ENCODE measurements at regions not wholly inside any gene's neighbourhood (a gene's known extent, or its start where the extent isn't known, plus 50 kb on each side); places are given as distances from the start of the nearest gene placed in this dataset.

GRCh38 chr10:29776246-29776645 is 141.5 kb upstream of the SVIL start:
- H3K79me2 ChIP-seq (ENCODE audit: insufficient read depth, low read length): no peaks in the 10 kb centered on the region
- no peak overlapping the region for H3K9ac ChIP-seq (ENCODE audit: low read depth, low read length)
- H4K20me1 ChIP-seq (ENCODE audit: insufficient read depth, low read length): no peaks in the 10 kb centered on the region
- DNase-seq (no peak), ATAC-seq (ENCODE audit: insufficient read depth, low read depth) (no peak)
- no peaks in the 10 kb centered on the region for H3K9me3 ChIP-seq (ENCODE audit: insufficient read depth, low read length, severe bottlenecking)
- H3K4me2 ChIP-seq (ENCODE audit: insufficient read depth, low read length): no peak overlapping the region
- no peak overlapping the region for H3K27ac ChIP-seq (ENCODE audit: low read length)
- H3K4me3 ChIP-seq (ENCODE audit: low read depth in 1 of 2, low read length in 2 of 2): no peak overlapping the region
- no peak overlapping the region for H2AFZ ChIP-seq (ENCODE audit: low read depth, low read length)
- no peaks in the 10 kb centered on the region for H3K36me3 ChIP-seq (ENCODE audit: insufficient read depth, low read length)
- H3K27me3 ChIP-seq (ENCODE audit: insufficient read depth, low read length, poor library complexity): no peaks in the 10 kb centered on the region
- TF ChIP-seq CTCF (IDR thresholded peaks at IDR 0.05; ENCODE audit: borderline replicate concordance, extremely low read depth, low read length, poor library complexity, severe bottlenecking): no peak
- TF ChIP-seq EZH2 (IDR thresholded peaks at IDR 0.05; ENCODE audit: borderline replicate concordance, low read depth, low read length, severe bottlenecking): no peak
- H3K4me1 ChIP-seq (ENCODE audit: insufficient read depth, low read length): peaks cover 9% of the 10 kb centered on the region

GRCh38 chr10:29774475-29774874 is 139.7 kb upstream of the SVIL start:
- H4K20me1 ChIP-seq (ENCODE audit: insufficient read depth, low read length): no peaks in the 10 kb centered on the region
- H3K27me3 ChIP-seq (ENCODE audit: insufficient read depth, low read length, poor library complexity): no peaks in the 10 kb centered on the region
- H3K4me1 ChIP-seq (ENCODE audit: insufficient read depth, low read length): peaks cover 9% of the 10 kb centered on the region
- no peak overlapping the region for H3K9ac ChIP-seq (ENCODE audit: low read depth, low read length)
- H3K4me2 ChIP-seq (ENCODE audit: insufficient read depth, low read length): no peak overlapping the region
- H3K27ac ChIP-seq (ENCODE audit: low read length): no peak overlapping the region
- no peak for TF ChIP-seq CTCF (IDR thresholded peaks at IDR 0.05; ENCODE audit: borderline replicate concordance, extremely low read depth, low read length, poor library complexity, severe bottlenecking)
- TF ChIP-seq EZH2 (IDR thresholded peaks at IDR 0.05; ENCODE audit: borderline replicate concordance, low read depth, low read length, severe bottlenecking): no peak
- no peaks in the 10 kb centered on the region for H3K36me3 ChIP-seq (ENCODE audit: insufficient read depth, low read length)
- no peaks in the 10 kb centered on the region for H3K9me3 ChIP-seq (ENCODE audit: insufficient read depth, low read length, severe bottlenecking)
- no peak overlapping the region for H2AFZ ChIP-seq (ENCODE audit: low read depth, low read length)
- DNase-seq (no peak), ATAC-seq (ENCODE audit: insufficient read depth, low read depth) (no peak)
- H3K79me2 ChIP-seq (ENCODE audit: insufficient read depth, low read length): no peaks in the 10 kb centered on the region
- no peak overlapping the region for H3K4me3 ChIP-seq (ENCODE audit: low read depth in 1 of 2, low read length in 2 of 2)

GRCh38 chr10:29773675-29774091 is 138.9 kb upstream of the SVIL start:
- H3K27me3 ChIP-seq (ENCODE audit: insufficient read depth, low read length, poor library complexity): no peaks in the 10 kb centered on the region
- H3K4me2 ChIP-seq (ENCODE audit: insufficient read depth, low read length): no peak overlapping the region
- no peak for DNase-seq
- no peak overlapping the region for H3K9ac ChIP-seq (ENCODE audit: low read depth, low read length)
- TF ChIP-seq CTCF (IDR thresholded peaks at IDR 0.05; ENCODE audit: borderline replicate concordance, extremely low read depth, low read length, poor library complexity, severe bottlenecking) (no peak), EZH2 (IDR thresholded peaks at IDR 0.05; ENCODE audit: borderline replicate concordance, low read depth, low read length, severe bottlenecking) (no peak)
- H3K4me3 ChIP-seq (ENCODE audit: low read depth in 1 of 2, low read length in 2 of 2): no peak overlapping the region
- no peak overlapping the region for H2AFZ ChIP-seq (ENCODE audit: low read depth, low read length)
- H3K27ac ChIP-seq (ENCODE audit: low read length): no peak overlapping the region
- no peaks in the 10 kb centered on the region for H4K20me1 ChIP-seq (ENCODE audit: insufficient read depth, low read length)
- ATAC-seq (ENCODE audit: insufficient read depth, low read depth): no peak
- H3K4me1 ChIP-seq (ENCODE audit: insufficient read depth, low read length): peaks cover 9% of the 10 kb centered on the region
- no peaks in the 10 kb centered on the region for H3K9me3 ChIP-seq (ENCODE audit: insufficient read depth, low read length, severe bottlenecking)
- H3K79me2 ChIP-seq (ENCODE audit: insufficient read depth, low read length): no peaks in the 10 kb centered on the region
- no peaks in the 10 kb centered on the region for H3K36me3 ChIP-seq (ENCODE audit: insufficient read depth, low read length)

- H4K20me1 ChIP-seq (ENCODE audit: insufficient read depth, low read length): no peaks in the 10 kb centered on the region
- ATAC-seq (ENCODE audit: insufficient read depth, low read depth): peak; percentile 27; the same call in 1 of the 3 replicates
- H3K4me2 ChIP-seq (ENCODE audit: insufficient read depth, low read length): no peak overlapping the region
- peak overlapping the region; percentile 22; the same call in 1 of the 2 replicates for H2AFZ ChIP-seq (ENCODE audit: low read depth, low read length)
- no peaks in the 10 kb centered on the region for H3K27me3 ChIP-seq (ENCODE audit: insufficient read depth, low read length, poor library complexity)
- peaks cover 9% of the 10 kb centered on the region for H3K4me1 ChIP-seq (ENCODE audit: insufficient read depth, low read length)
- H3K9me3 ChIP-seq (ENCODE audit: insufficient read depth, low read length, severe bottlenecking): no peaks in the 10 kb centered on the region
- DNase-seq: no peak
- no peak overlapping the region for H3K27ac ChIP-seq (ENCODE audit: low read length)
- H3K36me3 ChIP-seq (ENCODE audit: insufficient read depth, low read length): no peaks in the 10 kb centered on the region
- H3K9ac ChIP-seq (ENCODE audit: low read depth, low read length): no peak overlapping the region
- no peaks in the 10 kb centered on the region for H3K79me2 ChIP-seq (ENCODE audit: insufficient read depth, low read length)
- H3K4me3 ChIP-seq (ENCODE audit: low read depth in 1 of 2, low read length in 2 of 2): no peak overlapping the region
- TF ChIP-seq CTCF (IDR thresholded peaks at IDR 0.05; ENCODE audit: borderline replicate concordance, extremely low read depth, low read length, poor library complexity, severe bottlenecking): no peak
- TF ChIP-seq EZH2 (IDR thresholded peaks at IDR 0.05; ENCODE audit: borderline replicate concordance, low read depth, low read length, severe bottlenecking): no peak
These were observed 137.6 kb upstream of the SVIL start for GRCh38 chr10:29772403-29772802.

Data from DND-41 (cell line).